NCI-H2196 treated with DMSO at 0.1 percent for 48 hours (cell line): ENCODE measurements at regions not wholly inside any gene's neighbourhood (a gene's known extent, or its start where the extent isn't known, plus 50 kb on each side); places are given as distances from the start of the nearest gene placed in this dataset.

Source experiments
- DNase-seq: peaks from one replicate; lab custom pipeline; 2025; ENCODE audit not compliant: unreplicated experiment; lab: John Stamatoyannopoulos, UW

- DNase-seq = no peak
Observed at GRCh38 chr18:46265196-46266156, 161.3 kb downstream of the HAUS1 start.

GRCh38 chr18:46266473-46266872, 162.3 kb downstream of the HAUS1 start:
- DNase-seq = no peak

GRCh38 chr18:46268671-46269070, 164.5 kb downstream of the HAUS1 start:
- peak; percentile 24 for DNase-seq

- no peak for DNase-seq
Observed at GRCh38 chr18:46269275-46269674, 165.1 kb downstream of the HAUS1 start.

- no peak for DNase-seq
Observed at GRCh38 chr18:46271488-46271887, 167.3 kb downstream of the HAUS1 start.

- DNase-seq = no peak
Observed at GRCh38 chr18:46273861-46274260, 169.7 kb downstream of the HAUS1 start.

- no peak for DNase-seq
Observed at GRCh38 chr18:46274266-46274665, 170.1 kb downstream of the HAUS1 start.

- no peak for DNase-seq
Observed at GRCh38 chr18:46275370-46275769, 171.2 kb downstream of the HAUS1 start.

GRCh38 chr18:46276748-46277147, 172.6 kb downstream of the HAUS1 start:
- DNase-seq = no peak

- DNase-seq = no peak
Observed at GRCh38 chr18:46278481-46279465, 174.6 kb downstream of the HAUS1 start.

GRCh38 chr18:46279673-46280072, 175.5 kb downstream of the HAUS1 start:
- DNase-seq = no peak

- DNase-seq = peak; percentile 53
Observed at GRCh38 chr18:46281185-46282176, 177.3 kb downstream of the HAUS1 start.

GRCh38 chr18:46282177-46282570, 178.0 kb downstream of the HAUS1 start:
- no peak for DNase-seq

GRCh38 chr18:46282646-46283045, 178.5 kb downstream of the HAUS1 start:
- no peak for DNase-seq

GRCh38 chr18:46283268-46283667, 179.1 kb downstream of the HAUS1 start:
- no peak for DNase-seq

GRCh38 chr18:46283895-46284295, 179.7 kb downstream of the HAUS1 start:
- peak; percentile 40 for DNase-seq

GRCh38 chr18:46289463-46289862, 185.3 kb downstream of the HAUS1 start:
- DNase-seq = no peak

- no peak for DNase-seq
Observed at GRCh38 chr18:46289931-46290330, 185.7 kb downstream of the HAUS1 start.

- DNase-seq = no peak
Observed at GRCh38 chr18:46290440-46291020, 186.3 kb downstream of the HAUS1 start.

GRCh38 chr18:46291149-46291548, 187.0 kb downstream of the HAUS1 start:
- DNase-seq = no peak
